OCI-LY1 (cell line): ENCODE measurements at regions not wholly inside any gene's neighbourhood (a gene's known extent, or its start where the extent isn't known, plus 50 kb on each side); places are given as distances from the start of the nearest gene placed in this dataset.

Source experiments
- H2AFZ ChIP-seq: fragments of 200-600 bp; sonication (generic), shearing (Covaris generic); 2 replicates; pipeline ENCODE4 v1.6.0; 2014; ENCODE audit warnings: antibody characterized with exemption, mild to moderate bottlenecking, low read length
- H3F3A ChIP-seq: fragments of 200-600 bp; sonication (generic), shearing (Covaris generic); 2 replicates; pipeline ENCODE4 v1.6.0; 2014; ENCODE audit warnings: mild to moderate bottlenecking, antibody characterized with exemption, low read length, moderate library complexity; ENCODE audit not compliant: insufficient read depth
- H3K27ac ChIP-seq: fragments of 200-600 bp; sonication (generic); 2 replicates; pipeline ENCODE4 v1.5.1; 2014; ENCODE audit warnings: low read length, mixed run types, mild to moderate bottlenecking, low read depth; ENCODE audit not compliant: poor library complexity, severe bottlenecking
- H3K27me3 ChIP-seq: fragments of 200-600 bp; sonication (generic); 2 replicates; pipeline ENCODE4 v1.6.0; 2014; ENCODE audit warnings: antibody characterized with exemption, mild to moderate bottlenecking, low read length, moderate library complexity; ENCODE audit not compliant: insufficient read depth
- H3K36me3 ChIP-seq: fragments of 200-600 bp; sonication (generic); 2 replicates; pipeline ENCODE4 v1.6.1; 2014; ENCODE audit warnings: mild to moderate bottlenecking, antibody characterized with exemption, low read length, moderate library complexity, mixed read lengths; ENCODE audit not compliant: insufficient read depth
- H3K4me1 ChIP-seq: fragments of 200-600 bp; sonication (generic); 2 replicates; pipeline ENCODE4 v1.5.1; 2014; ENCODE audit warnings: mild to moderate bottlenecking, low read length, moderate library complexity; ENCODE audit not compliant: insufficient read depth, severe bottlenecking
- H3K4me2 ChIP-seq: fragments of 200-600 bp; sonication (generic), shearing (Covaris generic); 2 replicates; pipeline ENCODE4 v1.6.1; 2014; ENCODE audit warnings: low read length
- H3K4me3 ChIP-seq: fragments of 200-600 bp; sonication (generic); 2 replicates; pipeline ENCODE4 v1.5.1; 2014; ENCODE audit warnings: low read length, low read depth, mild to moderate bottlenecking, mixed read lengths; ENCODE audit not compliant: poor library complexity, severe bottlenecking
- H3K79me2 ChIP-seq: fragments of 200-600 bp; shearing (Covaris generic); 2 replicates; pipeline ENCODE4 v1.6.1; 2016; ENCODE audit warnings: mixed run types, low read length, mixed read lengths; ENCODE audit not compliant: insufficient read depth
- H3K9ac ChIP-seq: fragments of 200-600 bp; sonication (generic), shearing (Covaris generic); 2 replicates; pipeline ENCODE4 v1.6.1; 2014; ENCODE audit warnings: mild to moderate bottlenecking, low read length, mixed read lengths
- H3K9me2 ChIP-seq: fragments of 200-600 bp; sonication (generic), shearing (Covaris generic); 2 replicates; pipeline ENCODE4 v1.6.1; 2014; ENCODE audit warnings: low read depth, mild to moderate bottlenecking, low read length, mixed read lengths
- H3K9me3 ChIP-seq: fragments of 200-600 bp; shearing (Covaris generic); 2 replicates; pipeline ENCODE4 v1.6.1; 2014; ENCODE audit warnings: low read length, mixed read lengths
- H4K20me1 ChIP-seq: fragments of 200-600 bp; sonication (generic), shearing (Covaris generic); 2 replicates; pipeline ENCODE4 v1.6.0; 2016; ENCODE audit warnings: mild to moderate bottlenecking, low read length; ENCODE audit not compliant: insufficient read depth
- CTCF ChIP-seq: fragments of 200-600 bp; sonication (generic), shearing (Covaris generic); IDR thresholded peaks from 2 replicates; pipeline ENCODE4 v1.5.1; 2017; ENCODE audit warnings: mild to moderate bottlenecking, antibody characterized with exemption, low read length, moderate library complexity, mixed read lengths
- EZH2 ChIP-seq: fragments of 200-600 bp; sonication (generic), shearing (Covaris generic); IDR thresholded peaks from 2 replicates; pipeline ENCODE4 v1.8.0; 2017; ENCODE audit warnings: borderline replicate concordance, mixed run types, mild to moderate bottlenecking, antibody characterized with exemption, low read length, moderate library complexity, mixed read lengths

- H3K79me2 ChIP-seq = no peaks in the 10 kb centered on the region
Measured at GRCh38 chr22:48256041-48256739, 1493.7 kb downstream of the TBC1D22A start.

GRCh38 chr22:48254311-48254873, 1491.9 kb downstream of the TBC1D22A start:
- no peak for TF ChIP-seq EZH2
- TF ChIP-seq CTCF = no peak
- H3K9ac ChIP-seq = no peak overlapping the region
- H3K27ac ChIP-seq = no peak overlapping the region
- no peak overlapping the region for H2AFZ ChIP-seq
- no peaks in the 10 kb centered on the region for H3K79me2 ChIP-seq
- H3K36me3 ChIP-seq = no peaks in the 10 kb centered on the region
- no peaks in the 10 kb centered on the region for H3F3A ChIP-seq
- no peak overlapping the region for H3K4me3 ChIP-seq
- no peaks in the 10 kb centered on the region for H4K20me1 ChIP-seq
- no peak overlapping the region for H3K4me2 ChIP-seq
- no peaks in the 10 kb centered on the region for H3K9me3 ChIP-seq
- H3K27me3 ChIP-seq = peaks cover 12% of the 10 kb centered on the region; the same call in 1 of the 2 replicates
- no peaks in the 10 kb centered on the region for H3K9me2 ChIP-seq
- peaks cover 8% of the 10 kb centered on the region for H3K4me1 ChIP-seq

More at GRCh38 chr22:48256041-48256739, 1493.7 kb downstream of the TBC1D22A start:
- no peak overlapping the region for H3K9ac ChIP-seq
- no peak overlapping the region for H2AFZ ChIP-seq
- no peak overlapping the region for H3K4me2 ChIP-seq
- no peak overlapping the region for H3K4me3 ChIP-seq
- no peaks in the 10 kb centered on the region for H3K36me3 ChIP-seq
- H3K27me3 ChIP-seq = peaks cover 12% of the 10 kb centered on the region; the same call in 1 of the 2 replicates
- H3K9me2 ChIP-seq = no peaks in the 10 kb centered on the region
- no peaks in the 10 kb centered on the region for H4K20me1 ChIP-seq
- no peak overlapping the region for H3K27ac ChIP-seq
- peaks cover 8% of the 10 kb centered on the region for H3K4me1 ChIP-seq
- TF ChIP-seq CTCF (no peak), EZH2 (no peak)
- H3F3A ChIP-seq = no peaks in the 10 kb centered on the region
- no peaks in the 10 kb centered on the region for H3K9me3 ChIP-seq

- no peak overlapping the region for H3K4me2 ChIP-seq
- no peak overlapping the region for H3K4me3 ChIP-seq
- no peaks in the 10 kb centered on the region for H3K9me3 ChIP-seq
- no peaks in the 10 kb centered on the region for H3K79me2 ChIP-seq
- H3K4me1 ChIP-seq = peaks cover 8% of the 10 kb centered on the region
- H3K27me3 ChIP-seq = peaks cover 7% of the 10 kb centered on the region; the same call in 1 of the 2 replicates
- no peak overlapping the region for H2AFZ ChIP-seq
- no peaks in the 10 kb centered on the region for H3F3A ChIP-seq
- TF ChIP-seq CTCF (no peak), EZH2 (no peak)
- H3K9ac ChIP-seq = no peak overlapping the region
- no peaks in the 10 kb centered on the region for H4K20me1 ChIP-seq
- H3K36me3 ChIP-seq = no peaks in the 10 kb centered on the region
- H3K9me2 ChIP-seq = no peaks in the 10 kb centered on the region
- no peak overlapping the region for H3K27ac ChIP-seq
Measured at GRCh38 chr22:48253573-48253972, 1491.1 kb downstream of the TBC1D22A start.
